Naive thymus-derived CD8-positive, alpha-beta T cell (primary cell): ENCODE measurements at regions not wholly inside any gene's neighbourhood (a gene's known extent, or its start where the extent isn't known, plus 50 kb on each side); places are given as distances from the start of the nearest gene placed in this dataset.
"Not testable (repeated sequence)": the region's sequence is repeated elsewhere in the genome, so short reads cannot be mapped to it uniquely, and the experiment has no call there.

Experiments used
- ATAC-seq, 2 donors: fragments of 150-1000 bp; cut with Tn5 transposase in 1 of 2; sonication (Bioruptor Pico), chemical (Tn5 transposase) in 1 of 2; 1 replicate in 1 of 2; 2 replicates in 1 of 2; pipeline ENCODE4 v1.10.0; 2021; ENCODE audit warnings: mild to moderate bottlenecking in 2 of 2, moderate library complexity in 2 of 2
- POLR2A ChIA-PET: fragments of 350-600 bp; sonication (Branson Sonifier 250); formaldehyde crosslinking; loops from one replicate; lab custom pipeline; 2021; ENCODE audit warnings: antibody characterized with exemption; lab: Charles Lee
- DNase-seq, 10 donors: peaks; one replicate each; pipeline versions ENCODE4 v3.0.0 to v3.0.0-alpha.2; 2020 to 2022
- H3K27ac Mint-ChIP-seq, 10 donors: one replicate each; pipeline ENCODE4 v1.8.0; 2020 to 2022; ENCODE audit warnings: mild to moderate bottlenecking in 10 of 10, mixed read lengths in 10 of 10, moderate library complexity in 4 of 10, inconsistent platforms in 1 of 10
- H3K27me3 Mint-ChIP-seq, 5 donors: one replicate each; pipeline ENCODE4 v1.8.0; 2021 to 2022; ENCODE audit warnings: mixed read lengths in 5 of 5
- H3K36me3 Mint-ChIP-seq, 3 donors: one replicate each; pipeline ENCODE4 v1.8.0; 2020 to 2022; ENCODE audit warnings: mixed read lengths in 3 of 3, mild to moderate bottlenecking in 2 of 3, inconsistent platforms in 1 of 3
- H3K4me1 Mint-ChIP-seq, 4 donors: one replicate each; pipeline ENCODE4 v1.8.0; 2021 to 2022; ENCODE audit warnings: mixed read lengths in 4 of 4
- H3K4me3 Mint-ChIP-seq, 10 donors: one replicate each; pipeline ENCODE4 v1.8.0; 2020 to 2022; ENCODE audit warnings: mild to moderate bottlenecking in 10 of 10, mixed read lengths in 10 of 10, moderate library complexity in 6 of 10, inconsistent platforms in 1 of 10
- H3K9me3 Mint-ChIP-seq, 9 donors: one replicate each; pipeline ENCODE4 v1.8.0; 2020 to 2022; ENCODE audit warnings: mixed read lengths in 9 of 9, mild to moderate bottlenecking in 3 of 9, inconsistent platforms in 1 of 9, moderate library complexity in 1 of 9

- POLR2A ChIA-PET, result no interaction called here
- Mint-ChIP-seq H3K27me3 (peaks cover 0 to 4% (median 0%) of the 10 kb centered on the region in 5 donors), H3K36me3 (no peaks in the 10 kb centered on the region), H3K4me1 (no peaks in the 10 kb centered on the region), H3K9me3 (peaks cover 0 to 17% (median 6%) of the 10 kb centered on the region in 9 donors), H3K4me3 (no peak overlapping the region), H3K27ac (no peak overlapping the region)
- DNase-seq (no peak), ATAC-seq (no peak)
These were observed 538.7 kb downstream of the HAPSTR1 start for GRCh38 chr16:9630119-9630518.

GRCh38 chr16:9630985-9631384, 539.5 kb downstream of the HAPSTR1 start:
- Mint-ChIP-seq H3K27ac (no peak overlapping the region), H3K27me3 (peaks cover 0 to 4% (median 0%) of the 10 kb centered on the region in 5 donors), H3K36me3 (no peaks in the 10 kb centered on the region), H3K4me3 (no peak overlapping the region), H3K4me1 (no peaks in the 10 kb centered on the region), H3K9me3 (peaks cover 0 to 17% (median 6%) of the 10 kb centered on the region in 9 donors)
- DNase-seq (no peak), ATAC-seq (no peak)
- POLR2A ChIA-PET, result no interaction called here

GRCh38 chr16:9633844-9634243, 542.4 kb downstream of the HAPSTR1 start:
- peaks cover 0 to 4% (median 0%) of the 10 kb centered on the region in 5 donors for H3K27me3 Mint-ChIP-seq
- POLR2A ChIA-PET, result no interaction called here
- DNase-seq, result no peak
- H3K36me3 Mint-ChIP-seq, result no peaks in the 10 kb centered on the region
- H3K9me3 Mint-ChIP-seq, result peaks cover 0 to 19% (median 6%) of the 10 kb centered on the region in 9 donors
- no peaks in the 10 kb centered on the region for H3K4me1 Mint-ChIP-seq
- ATAC-seq, result no peak
- H3K27ac Mint-ChIP-seq, result no peak overlapping the region
- no peak overlapping the region for H3K4me3 Mint-ChIP-seq

GRCh38 chr16:9635150-9635720, 543.8 kb downstream of the HAPSTR1 start:
- H3K27me3 Mint-ChIP-seq, DNase-seq, H3K36me3 Mint-ChIP-seq, POLR2A ChIA-PET, H3K27ac Mint-ChIP-seq, H3K4me3 Mint-ChIP-seq, ATAC-seq, H3K4me1 Mint-ChIP-seq: not testable (repeated sequence)
- H3K9me3 Mint-ChIP-seq, result peaks cover 0 to 19% (median 6%) of the 10 kb centered on the region in 9 donors

- POLR2A ChIA-PET, result no interaction called here
- Mint-ChIP-seq H3K36me3 (no peaks in the 10 kb centered on the region), H3K27me3 (peaks cover 5 to 21% (median 6%) of the 10 kb centered on the region in 5 donors), H3K27ac (no peak overlapping the region), H3K4me1 (no peaks in the 10 kb centered on the region), H3K4me3 (no peak overlapping the region), H3K9me3 (peaks cover 0 to 9% (median 0%) of the 10 kb centered on the region in 9 donors)
- ATAC-seq, result no peak
- DNase-seq, result no peak
These were observed 538.0 kb downstream of the GRIN2A start for GRCh38 chr16:9644258-9644657.

GRCh38 chr16:9645911-9646310, 536.3 kb downstream of the GRIN2A start:
- DNase-seq (no peak), ATAC-seq (no peak)
- peaks cover 0 to 9% (median 0%) of the 10 kb centered on the region in 9 donors for H3K9me3 Mint-ChIP-seq
- H3K27me3 Mint-ChIP-seq, result peaks cover 3 to 21% (median 6%) of the 10 kb centered on the region in 5 donors
- H3K4me3 Mint-ChIP-seq, result no peak overlapping the region
- no peaks in the 10 kb centered on the region for H3K4me1 Mint-ChIP-seq
- no peaks in the 10 kb centered on the region for H3K36me3 Mint-ChIP-seq
- H3K27ac Mint-ChIP-seq, result no peak overlapping the region
- POLR2A ChIA-PET, result no interaction called here

- POLR2A ChIA-PET, result no interaction called here
These were observed 534.1 kb downstream of the GRIN2A start for GRCh38 chr16:9647981-9648701.

GRCh38 chr16:9650284-9650683, 531.9 kb downstream of the GRIN2A start:
- Mint-ChIP-seq H3K4me1 (no peaks in the 10 kb centered on the region), H3K4me3 (no peak overlapping the region), H3K36me3 (no peaks in the 10 kb centered on the region), H3K9me3 (peaks cover 0 to 26% (median 3%) of the 10 kb centered on the region in 9 donors), H3K27me3 (peaks cover 0 to 19% (median 6%) of the 10 kb centered on the region in 5 donors), H3K27ac (no peak overlapping the region)
- DNase-seq (no peak), ATAC-seq (no peak)
- POLR2A ChIA-PET, result no interaction called here

More at GRCh38 chr16:9647981-9648701, 534.1 kb downstream of the GRIN2A start:
- no peaks in the 10 kb centered on the region for H3K4me1 Mint-ChIP-seq
- no peak for ATAC-seq
- DNase-seq, result no peak
- H3K4me3 Mint-ChIP-seq, result no peak overlapping the region
- no peaks in the 10 kb centered on the region for H3K36me3 Mint-ChIP-seq
- peaks cover 0 to 26% (median 3%) of the 10 kb centered on the region in 9 donors for H3K9me3 Mint-ChIP-seq
- peaks cover 3 to 21% (median 8%) of the 10 kb centered on the region in 5 donors for H3K27me3 Mint-ChIP-seq
- H3K27ac Mint-ChIP-seq, result no peak overlapping the region

- H3K4me1 Mint-ChIP-seq, result no peaks in the 10 kb centered on the region
- no peak for ATAC-seq
- H3K27me3 Mint-ChIP-seq, result peaks cover 1 to 9% (median 5%) of the 10 kb centered on the region in 5 donors
- POLR2A ChIA-PET, result no interaction called here
- H3K9me3 Mint-ChIP-seq, result peaks cover 0 to 25% (median 6%) of the 10 kb centered on the region in 9 donors
- no peaks in the 10 kb centered on the region for H3K36me3 Mint-ChIP-seq
- H3K27ac Mint-ChIP-seq, result no peak overlapping the region
- no peak for DNase-seq
- no peak overlapping the region for H3K4me3 Mint-ChIP-seq
These were observed 527.2 kb downstream of the GRIN2A start for GRCh38 chr16:9655051-9655450.

- ATAC-seq (no peak), DNase-seq (no peak)
- peaks cover 0 to 14% (median 4%) of the 10 kb centered on the region in 9 donors for H3K9me3 Mint-ChIP-seq
- no peak overlapping the region for H3K27ac Mint-ChIP-seq
- H3K4me1 Mint-ChIP-seq, result no peaks in the 10 kb centered on the region
- H3K36me3 Mint-ChIP-seq, result no peaks in the 10 kb centered on the region
- POLR2A ChIA-PET, result no interaction called here
- no peak overlapping the region for H3K4me3 Mint-ChIP-seq
- H3K27me3 Mint-ChIP-seq, result peaks cover under 1 to 9% (median 5%) of the 10 kb centered on the region in 5 donors
These were observed 524.6 kb downstream of the GRIN2A start for GRCh38 chr16:9657641-9658040.

- no peak for ATAC-seq
- POLR2A ChIA-PET, result no interaction called here
- H3K4me1 Mint-ChIP-seq, result no peaks in the 10 kb centered on the region
- peaks cover 0 to 9% (median 3%) of the 10 kb centered on the region in 9 donors for H3K9me3 Mint-ChIP-seq
- H3K4me3 Mint-ChIP-seq, result no peak overlapping the region
- H3K27ac Mint-ChIP-seq, result no peak overlapping the region
- H3K27me3 Mint-ChIP-seq, result peaks cover 0 to 9% (median 5%) of the 10 kb centered on the region in 5 donors
- no peak for DNase-seq
- H3K36me3 Mint-ChIP-seq, result no peaks in the 10 kb centered on the region
These were observed 524.1 kb downstream of the GRIN2A start for GRCh38 chr16:9658164-9658563.

GRCh38 chr16:9658586-9658985, 523.6 kb downstream of the GRIN2A start:
- Mint-ChIP-seq H3K27ac (no peak overlapping the region), H3K9me3 (peaks cover 0 to 7% (median 3%) of the 10 kb centered on the region in 9 donors), H3K27me3 (peaks cover 0 to 8% (median 5%) of the 10 kb centered on the region in 5 donors), H3K36me3 (no peaks in the 10 kb centered on the region), H3K4me3 (no peak overlapping the region), H3K4me1 (no peaks in the 10 kb centered on the region)
- DNase-seq (no peak), ATAC-seq (no peak)
- POLR2A ChIA-PET, result no interaction called here

- no peaks in the 10 kb centered on the region for H3K4me1 Mint-ChIP-seq
- POLR2A ChIA-PET, result no interaction called here
- no peak for ATAC-seq
- H3K4me3 Mint-ChIP-seq, result no peak overlapping the region
- peaks cover 3 to 5% (median 3%) of the 10 kb centered on the region in 5 donors for H3K27me3 Mint-ChIP-seq
- H3K36me3 Mint-ChIP-seq, result peaks cover 0 to 5% (median 0%) of the 10 kb centered on the region in 3 donors
- H3K27ac Mint-ChIP-seq, result no peak overlapping the region
- peaks cover 0 to 12% (median 4%) of the 10 kb centered on the region in 9 donors for H3K9me3 Mint-ChIP-seq
- DNase-seq, result no peak
These were observed 521.3 kb downstream of the GRIN2A start for GRCh38 chr16:9660898-9661297.
